SK-N-SH (cell line): ENCODE measurements at regions not wholly inside any gene's neighbourhood (a gene's known extent, or its start where the extent isn't known, plus 50 kb on each side); places are given as distances from the start of the nearest gene placed in this dataset.
A peak's percentile ranks its signal among the peaks of the same experiment; 100 is the strongest.

Experiments used
- CTCF ChIA-PET: fragments of 300-600, 350-600 bp; formaldehyde crosslinking; extraction: SDS; loops from one replicate; lab custom pipeline; 2021; lab: Yijun Ruan, JAX
- POLR2A ChIA-PET: fragments of 350-600 bp; sonication (Branson Sonifier 250); formaldehyde crosslinking; extraction: SDS; loops from one replicate; lab custom pipeline; 2020; ENCODE audit warnings: antibody characterized with exemption, inconsistent platforms; lab: Yijun Ruan, JAX
- DNase-seq: peaks from one replicate; pipeline ENCODE4 v3.0.0; 2012
- H2AFZ ChIP-seq: fragments of 200-600 bp; sonication (generic); 2 replicates; pipeline ENCODE4 v1.8.1; 2016; ENCODE audit warnings: antibody characterized with exemption, mild to moderate bottlenecking, low read depth
- H3F3A ChIP-seq: fragments of 200-600 bp; sonication (generic); replicated peaks from 2 replicates; pipeline ENCODE3; 2016; ENCODE audit warnings: antibody characterized with exemption, mild to moderate bottlenecking; ENCODE audit not compliant: insufficient read depth
- H3K27ac ChIP-seq, 2 experiments: fragments of 200-500 bp in 1 of 2; fragments of 200-600 bp in 1 of 2; sonication (Bioruptor generic) in 1 of 2; sonication (generic), shearing (Covaris generic) in 1 of 2; 2 replicates each; pipeline versions ENCODE4 v1.5.1 to v1.6.1; 2014 to 2016; ENCODE audit warnings: low read depth in 2 of 2, inconsistent platforms in 1 of 2, low read length in 1 of 2, mild to moderate bottlenecking in 1 of 2, mixed read lengths in 1 of 2
- H3K27me3 ChIP-seq: fragments of 200-600 bp; sonication (generic), shearing (Covaris generic); 2 replicates; pipeline ENCODE4 v1.6.1; 2016; ENCODE audit warnings: mixed run types; ENCODE audit not compliant: insufficient read depth
- H3K36me3 ChIP-seq, 2 experiments: fragments of 200-500 bp in 1 of 2; fragments of 200-600 bp in 1 of 2; sonication (Bioruptor generic) in 1 of 2; sonication (generic) in 1 of 2; replicated peaks in 1 of 2; 2 replicates each; pipeline versions ENCODE3 to v1.5.1; 2014 to 2016; ENCODE audit warnings: low read length in 1 of 2, mild to moderate bottlenecking in 1 of 2; ENCODE audit not compliant: insufficient read depth in 2 of 2, control insufficient read depth in 1 of 2
- H3K4me1 ChIP-seq, 2 experiments: fragments of 200-500 bp in 1 of 2; fragments of 200-600 bp in 1 of 2; sonication (Bioruptor generic) in 1 of 2; sonication (generic), shearing (Covaris generic) in 1 of 2; 2 replicates each; pipeline versions ENCODE4 v1.5.1 to v1.6.1; 2014 to 2016; ENCODE audit warnings: low read depth in 1 of 2, low read length in 1 of 2, mixed run types in 1 of 2; ENCODE audit not compliant: insufficient read depth in 2 of 2, control insufficient read depth in 1 of 2
- H3K4me2 ChIP-seq: fragments of 200-600 bp; sonication (generic), shearing (Covaris generic); 2 replicates; pipeline ENCODE4 v1.6.1; 2017; ENCODE audit warnings: mixed run types
- H3K4me3 ChIP-seq, 2 experiments: fragments of 200-500 bp in 1 of 2; fragments of 200-600 bp in 1 of 2; sonication (Bioruptor generic) in 1 of 2; sonication (generic), shearing (Covaris generic) in 1 of 2; 2 replicates each; pipeline versions ENCODE4 v1.5.1 to v1.8.1; 2014 to 2016; ENCODE audit warnings: low read depth in 2 of 2, inconsistent platforms in 1 of 2, low read length in 1 of 2, mild to moderate bottlenecking in 1 of 2, mixed read lengths in 1 of 2, moderate library complexity in 1 of 2
- H3K79me2 ChIP-seq: fragments of 200-600 bp; sonication (generic); 2 replicates; pipeline ENCODE4 v1.8.1; 2017; ENCODE audit warnings: mild to moderate bottlenecking; ENCODE audit not compliant: insufficient read depth
- H3K9ac ChIP-seq: fragments of 200-600 bp; sonication (generic); 2 replicates; pipeline ENCODE4 v1.6.1; 2017; ENCODE audit warnings: mixed run types
- H3K9me2 ChIP-seq: fragments of 200-600 bp; sonication (generic); 2 replicates; pipeline ENCODE4 v1.6.1; 2017; ENCODE audit warnings: mixed run types
- H3K9me3 ChIP-seq: fragments of 200-600 bp; sonication (generic); 2 replicates; pipeline ENCODE4 v1.6.1; 2017; ENCODE audit warnings: mixed run types, mild to moderate bottlenecking, moderate library complexity
- H4K20me1 ChIP-seq: fragments of 200-600 bp; sonication (generic); 2 replicates; pipeline ENCODE4 v1.6.1; 2017; ENCODE audit warnings: mild to moderate bottlenecking, mixed run types; ENCODE audit not compliant: insufficient read depth
- ELF1 ChIP-seq: IDR thresholded peaks from 2 replicates; pipeline ENCODE4 v1.4.0; 2012
- EP300 ChIP-seq, 2 experiments: IDR thresholded peaks; 2 replicates each; pipeline versions ENCODE4 v1.4.0 to v1.6.1; 2012; ENCODE audit warnings: borderline replicate concordance in 1 of 2, low read depth in 1 of 2, low read length in 1 of 2
- EZH2phosphoT487 ChIP-seq: fragments of 200-600 bp; sonication (generic); IDR thresholded peaks from 2 replicates; pipeline ENCODE4 v1.6.1; 2017; ENCODE audit warnings: low read depth, mixed run types, mild to moderate bottlenecking, antibody characterized with exemption, moderate library complexity, borderline replicate concordance
- FOXM1 ChIP-seq: IDR thresholded peaks from 2 replicates; pipeline ENCODE4 v1.4.0; 2012; ENCODE audit warnings: low read depth, mild to moderate bottlenecking
- GATA2 ChIP-seq: sonication (generic); formaldehyde crosslinking; IDR thresholded peaks from 2 replicates; pipeline ENCODE4 v1.5.0; 2020; ENCODE audit warnings: mild to moderate bottlenecking, missing genetic modification reagents
- JUND ChIP-seq: IDR thresholded peaks from 2 replicates; pipeline ENCODE4 v1.4.0; 2012
- MEF2A ChIP-seq: IDR thresholded peaks from 2 replicates; pipeline ENCODE4 v1.4.0; 2012; ENCODE audit warnings: low read depth, borderline replicate concordance
- MXI1 ChIP-seq: IDR thresholded peaks from 2 replicates; pipeline ENCODE4 v1.6.1; 2012; ENCODE audit warnings: mild to moderate bottlenecking, low read depth, low read length, improper control_type of control experiment
- NFIC ChIP-seq: IDR thresholded peaks from 2 replicates; pipeline ENCODE4 v1.4.0; 2012; ENCODE audit warnings: borderline replicate concordance
- NRF1 ChIP-seq: IDR thresholded peaks from 2 replicates; pipeline ENCODE4 v1.6.1; 2012; ENCODE audit warnings: low read depth, mild to moderate bottlenecking, low read length
- PBX3 ChIP-seq: IDR thresholded peaks from 2 replicates; pipeline ENCODE4; 2012
- POLR2AphosphoS5 ChIP-seq: IDR thresholded peaks from 2 replicates; pipeline ENCODE4 v1.6.1; 2012; ENCODE audit warnings: low read depth, low read length
- RAD21 ChIP-seq: IDR thresholded peaks from 2 replicates; pipeline ENCODE4 v1.6.1; 2012; ENCODE audit warnings: mild to moderate bottlenecking, low read length
- RCOR1 ChIP-seq: fragments of 150-350 bp; IDR thresholded peaks from 2 replicates; pipeline ENCODE4 v1.6.1; 2017; ENCODE audit warnings: antibody characterized with exemption, low read length
- REST ChIP-seq: IDR thresholded peaks from 2 replicates; pipeline ENCODE4 v1.6.1; 2012; ENCODE audit warnings: mild to moderate bottlenecking, low read depth, low read length, moderate library complexity
- TEAD4 ChIP-seq: IDR thresholded peaks from 2 replicates; pipeline ENCODE4 v1.4.0; 2012; ENCODE audit warnings: mild to moderate bottlenecking, borderline replicate concordance; ENCODE audit not compliant: insufficient read depth
- USF1 ChIP-seq: IDR thresholded peaks from 2 replicates; pipeline ENCODE4 v1.4.0; 2012; ENCODE audit warnings: low read depth, borderline replicate concordance
- YY1 ChIP-seq: IDR thresholded peaks from 2 replicates; pipeline ENCODE4 v1.4.0; 2012; ENCODE audit warnings: low read depth, mild to moderate bottlenecking

- peak; percentile 69 for TF ChIP-seq GATA2 (CRISPR knock-in tag)
- TF ChIP-seq RAD21 = peak; percentile 7; the same call in 1 of the 2 replicates
- no peak for TF ChIP-seq USF1
- TF ChIP-seq TEAD4 = peak; percentile 80
- TF ChIP-seq RCOR1 = 0 out of 2 replicates have a peak, but pooled peaks have one; percentile 18
- no peak for TF ChIP-seq NRF1
- TF ChIP-seq ELF1 = no peak
- TF ChIP-seq PBX3 = peak; percentile 35
- peak; percentile 25; the same call in 1 of the 2 replicates for TF ChIP-seq POLR2AphosphoS5
- TF ChIP-seq EP300 (IDR thresholded peaks at IDR 0.05; ENCODE audit: borderline replicate concordance in 1 of 2, low read depth in 1 of 2, low read length in 1 of 2) = peak in 1 of 2 experiments; percentile 76
- TF ChIP-seq MEF2A = peak; percentile 28; the same call in 1 of the 2 replicates
- TF ChIP-seq NFIC = peak; percentile 88
These were observed 696.5 kb upstream of the CITED2 start (continued) for GRCh38 chr6:140070846-140071473.

- no peak for DNase-seq
- CTCF ChIA-PET = interaction anchor here (1.0 kb wide), 1 partner anchor 16 kb away, joined by 3 read pairs; no protein-coding TSS in a partner anchor
- no peaks in the 10 kb centered on the region for H3K9me3 ChIP-seq
These were observed 695.1 kb upstream of the CITED2 start for GRCh38 chr6:140069576-140069975.

More at GRCh38 chr6:140069576-140069975, 695.1 kb upstream of the CITED2 start:
- no peak for TF ChIP-seq MXI1
- TF ChIP-seq EZH2phosphoT487 = no peak
- no peak for TF ChIP-seq PBX3
- no peak for TF ChIP-seq YY1
- TF ChIP-seq JUND = no peak
- no peak for TF ChIP-seq USF1
- TF ChIP-seq REST = no peak
- TF ChIP-seq FOXM1 = no peak
- no peak for TF ChIP-seq NFIC
- Histone ChIP-seq H3K9me2 (no peaks in the 10 kb centered on the region), H2AFZ (0 out of 2 replicates have a peak overlapping the region, but pooled peaks have one; percentile 38), H3K79me2 (no peaks in the 10 kb centered on the region), H3K27ac (peak overlapping the region; percentile 86 to 89; a peak in 3 of 4 replicates), H3K9ac (no peak overlapping the region), H3F3A (peaks cover 37% of the 10 kb centered on the region), H3K4me2 (no peak overlapping the region), H3K4me3 (no peak overlapping the region), H3K4me1 (peaks cover 9 to 44% of the 10 kb centered on the region in 2 experiments; a peak in 2 of 4 replicates), H4K20me1 (no peaks in the 10 kb centered on the region), H3K27me3 (no peaks in the 10 kb centered on the region), H3K36me3 (no peaks in the 10 kb centered on the region)
- POLR2A ChIA-PET = no interaction called here
